NCI-H774 (cell line): ENCODE measurements at regions not wholly inside any gene's neighbourhood (a gene's known extent, or its start where the extent isn't known, plus 50 kb on each side); places are given as distances from the start of the nearest gene placed in this dataset.

Experiments
- DNase-seq: peaks from one replicate; lab custom pipeline; 2025; lab: John Stamatoyannopoulos, UW

DNA sequence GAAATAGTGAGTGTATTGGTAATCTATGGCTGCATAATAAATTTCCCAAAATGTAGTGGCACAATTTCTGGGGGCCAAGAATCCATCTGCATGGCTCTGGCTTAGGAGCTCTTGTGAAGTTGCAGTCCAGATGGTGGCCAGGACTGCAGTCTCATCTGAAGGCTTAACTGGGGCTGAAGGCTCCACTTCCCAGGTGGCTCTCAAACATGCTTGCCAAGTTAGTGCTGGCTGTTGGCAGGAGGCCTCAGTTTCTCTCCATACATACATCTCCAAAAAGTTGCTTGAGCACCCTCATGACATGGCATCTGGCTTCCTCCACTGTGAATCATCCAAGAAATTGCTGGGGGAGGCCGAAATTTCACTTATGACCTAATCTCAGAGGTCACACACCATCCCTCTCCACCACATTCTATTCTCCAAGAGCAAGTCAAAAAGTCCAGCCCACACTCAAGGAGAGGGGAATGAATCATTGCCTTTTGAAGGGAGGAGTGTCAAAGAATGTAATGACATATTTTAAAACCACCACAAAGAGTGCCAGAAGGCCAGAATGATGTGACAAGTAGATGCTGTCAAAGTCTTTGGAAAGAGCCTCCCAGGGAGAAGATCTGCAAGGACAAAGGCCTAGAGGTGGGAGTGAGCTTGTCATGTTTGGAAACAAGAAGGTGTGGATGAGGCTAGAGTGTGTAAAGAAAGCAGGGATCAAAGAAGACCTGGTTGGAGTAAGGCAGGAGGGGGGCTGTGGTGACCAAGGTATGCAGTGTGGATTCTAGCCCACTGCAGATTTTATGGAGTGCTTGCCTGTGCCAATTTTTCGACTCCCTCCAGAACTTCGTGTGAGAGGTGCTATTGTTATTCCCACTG is 566.2 kb downstream of the MIAT start:
- DNase-seq = no peak

- no peak for DNase-seq
Measured at GRCh38 chr22:27224485-27225374, 567.3 kb downstream of the MIAT start.

GRCh38 chr22:27226666-27227065 is 569.3 kb downstream of the MIAT start:
- DNase-seq = no peak

DNA sequence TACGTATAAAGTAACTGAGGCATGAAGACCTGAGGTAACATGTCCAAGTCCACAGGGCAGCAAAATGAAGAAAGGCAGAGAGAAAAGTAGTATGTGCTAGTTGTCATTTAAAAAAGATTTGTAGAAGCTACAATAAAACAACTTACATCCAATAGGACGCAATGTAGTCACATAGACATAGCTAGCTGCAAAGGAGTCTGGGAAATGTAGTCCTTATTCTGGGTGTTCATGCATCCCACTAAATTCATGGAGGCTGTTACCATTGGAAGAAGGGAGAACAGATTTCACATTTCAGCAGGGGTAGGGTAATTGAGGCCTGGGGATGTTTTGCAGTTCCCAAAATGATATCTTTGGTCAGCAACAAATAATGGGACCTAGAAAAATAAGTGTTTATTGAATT is 571.4 kb downstream of the MIAT start:
- DNase-seq = no peak

GRCh38 chr22:27230189-27230588 is 571.4 kb downstream of the MN1 start:
- DNase-seq = no peak

- DNase-seq = no peak
Measured at GRCh38 chr22:27231266-27231665, 570.3 kb downstream of the MN1 start.

GRCh38 chr22:27232077-27232476 is 569.5 kb downstream of the MN1 start:
- no peak for DNase-seq

GRCh38 chr22:27237080-27237741 is 564.3 kb downstream of the MN1 start:
- no peak for DNase-seq

DNA sequence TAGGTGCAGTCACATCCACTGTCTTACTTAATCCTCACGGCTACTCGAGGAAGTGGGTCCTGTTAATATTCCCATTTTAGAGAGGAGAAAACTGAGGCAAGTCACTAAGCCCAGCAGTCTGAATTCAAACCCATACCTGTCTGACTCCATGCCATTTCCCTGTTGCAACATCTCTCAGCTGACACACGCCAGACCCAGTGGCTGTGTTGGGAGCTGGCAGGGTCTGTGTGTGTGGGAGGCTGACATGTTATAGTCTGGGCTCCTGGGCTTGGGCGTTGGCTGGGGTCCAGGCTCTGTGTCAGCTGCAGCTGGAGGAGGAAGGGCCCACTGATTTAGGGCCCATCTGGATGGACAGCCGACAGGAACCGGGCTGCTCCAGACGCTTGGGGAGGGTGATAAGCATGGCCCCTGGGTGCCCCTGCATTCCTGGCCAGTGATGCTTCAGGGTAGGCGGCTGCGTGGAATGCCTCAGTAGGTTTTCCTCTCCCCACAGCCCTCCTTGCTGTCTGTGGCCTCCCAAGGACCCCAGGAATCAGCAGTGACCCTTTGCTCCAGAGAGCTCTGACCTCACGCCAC is 562.5 kb downstream of the MN1 start:
- DNase-seq = no peak

GRCh38 chr22:27239520-27239919 is 562.0 kb downstream of the MN1 start:
- no peak for DNase-seq

DNA sequence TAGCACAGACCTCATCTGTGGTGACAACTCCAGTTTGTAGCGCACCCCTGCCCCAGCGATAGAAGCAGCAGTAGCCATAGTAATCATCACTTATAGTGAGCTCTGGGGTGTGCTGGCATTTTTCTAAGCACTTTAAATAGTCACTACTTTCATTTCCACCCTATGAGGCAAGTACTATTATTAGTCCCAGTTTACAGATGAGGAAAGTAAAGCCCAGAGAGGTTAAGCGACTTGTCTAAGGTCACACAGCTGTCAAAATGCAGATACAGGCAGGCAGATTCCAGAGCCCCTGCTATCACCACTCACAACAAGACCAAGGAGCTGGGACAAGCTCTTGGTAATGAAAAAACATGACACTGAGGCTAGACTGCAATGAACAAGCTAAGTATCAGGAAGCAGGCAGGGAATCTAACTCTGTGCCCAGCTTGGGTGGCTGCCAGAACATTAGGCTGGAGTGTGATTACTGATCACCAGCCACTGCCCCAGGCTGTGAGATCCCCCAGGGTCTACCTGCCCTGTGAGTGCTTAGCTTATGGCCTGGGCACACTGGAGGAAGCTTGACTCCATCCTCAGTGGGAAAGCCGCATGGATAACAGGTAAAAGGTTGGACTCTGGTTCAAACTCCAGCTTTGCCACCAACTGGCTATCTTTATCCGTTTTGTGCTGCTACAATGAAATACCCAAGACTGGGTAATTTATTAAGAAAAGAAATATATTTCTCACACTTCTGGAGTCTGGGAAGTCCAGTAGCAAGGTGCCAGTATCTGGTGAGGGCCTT is 561.1 kb downstream of the MN1 start:
- DNase-seq = no peak

DNA sequence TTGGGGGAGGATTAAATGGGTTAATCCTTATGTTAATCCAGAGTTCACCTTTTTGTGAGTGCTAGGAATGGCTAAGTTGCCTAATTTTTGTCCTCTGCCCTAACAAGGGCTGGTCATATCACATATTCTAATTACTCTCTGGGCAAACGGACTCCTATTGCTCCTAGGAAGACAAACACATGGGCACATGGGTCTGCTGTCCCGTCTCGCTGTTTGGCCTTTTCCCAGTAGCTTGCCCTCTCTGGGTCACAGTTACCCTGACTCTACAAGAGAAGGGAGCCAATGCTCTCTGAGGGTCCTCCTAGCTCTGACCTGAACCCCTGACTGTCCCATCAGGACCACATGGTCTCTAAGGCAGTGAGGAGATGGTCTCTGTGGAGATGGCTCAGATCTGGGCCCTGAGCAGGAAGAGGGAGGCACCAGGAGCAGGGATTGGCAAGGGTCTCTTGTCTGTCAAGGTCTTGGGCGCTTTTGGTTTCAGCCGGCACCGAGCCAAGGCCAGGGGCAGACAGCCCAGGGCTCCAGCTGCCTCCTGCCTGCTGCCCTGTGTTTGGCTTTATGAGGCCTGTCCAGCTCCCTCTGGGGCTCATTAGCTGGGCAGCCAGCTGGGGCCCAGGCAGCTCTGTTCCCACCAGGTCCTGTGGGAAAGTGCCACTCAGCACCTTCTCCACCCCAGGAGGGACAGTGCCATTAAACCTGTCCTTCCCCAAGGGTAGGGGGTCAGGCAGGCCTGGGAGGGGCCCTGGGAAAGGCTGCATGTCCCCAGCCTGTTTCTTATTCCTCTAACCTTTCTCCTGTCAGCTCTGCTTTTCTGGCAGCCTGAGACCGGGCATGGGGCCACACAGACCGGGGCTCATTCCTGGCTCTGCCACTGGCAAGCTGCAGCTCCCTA is 559.9 kb downstream of the MN1 start:
- DNase-seq = no peak

GRCh38 chr22:27242474-27242873 is 559.1 kb downstream of the MN1 start:
- no peak for DNase-seq

- no peak for DNase-seq
Measured at GRCh38 chr22:27242917-27243589, 558.5 kb downstream of the MN1 start.

GRCh38 chr22:27244328-27244727 is 557.2 kb downstream of the MN1 start:
- no peak for DNase-seq

- DNase-seq = no peak
Measured at GRCh38 chr22:27245056-27245455, 556.5 kb downstream of the MN1 start.

DNA sequence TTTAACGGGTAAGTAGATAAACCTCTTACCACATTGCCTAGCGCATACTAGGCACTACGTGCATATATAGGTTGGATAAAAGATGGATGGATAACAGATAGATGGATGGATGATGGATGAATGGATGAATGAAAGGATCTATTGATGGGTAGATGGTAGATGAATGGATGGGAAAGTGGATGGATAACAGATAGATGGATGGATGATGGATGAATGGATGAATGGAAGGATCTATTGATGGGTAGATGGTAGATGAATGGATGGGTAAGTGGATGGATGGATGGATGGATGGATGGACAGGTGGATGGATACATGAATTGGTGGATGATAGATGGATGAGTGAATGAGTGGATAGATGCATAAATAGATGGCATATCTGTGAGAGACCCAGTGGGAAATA is 555.0 kb downstream of the MN1 start:
- DNase-seq = no peak

DNA sequence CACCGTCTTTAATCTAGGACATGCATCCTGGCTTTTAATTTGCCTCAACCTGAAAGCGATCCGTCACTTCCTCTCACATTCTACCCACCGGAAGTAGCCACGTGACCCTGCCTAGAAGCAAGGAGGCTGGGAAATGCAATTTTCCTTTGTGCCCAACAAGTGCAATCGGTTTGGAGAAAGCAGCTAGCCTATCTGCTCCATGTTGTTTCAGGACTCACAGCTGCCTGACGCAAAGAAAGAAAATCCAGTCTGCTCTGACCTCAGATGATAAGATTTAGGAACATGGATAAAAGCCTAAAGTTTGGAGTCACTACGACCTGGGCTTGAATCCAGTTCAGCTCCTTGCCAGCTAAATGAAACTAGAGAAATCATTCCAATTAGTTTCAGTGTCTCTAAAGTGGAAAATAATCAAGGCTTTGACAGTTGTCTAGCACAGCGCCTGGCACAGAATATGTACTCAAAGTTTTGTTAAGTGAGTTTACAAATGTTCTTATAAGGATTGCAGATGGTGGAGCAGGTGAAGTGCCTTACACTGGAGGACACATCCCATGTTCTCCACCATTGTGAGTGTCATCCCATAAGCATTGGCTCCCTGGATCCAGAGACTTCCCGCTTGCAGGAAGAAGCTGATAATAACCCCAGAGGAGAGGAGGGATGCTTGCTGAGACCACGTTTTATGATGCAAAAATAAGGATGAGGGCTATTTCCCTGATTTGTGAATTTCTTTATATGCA is 553.7 kb downstream of the MN1 start:
- no peak for DNase-seq

GRCh38 chr22:27250418-27250817 is 551.1 kb downstream of the MN1 start:
- no peak for DNase-seq
